HEK293 (cell line): ENCODE measurements at regions not wholly inside any gene's neighbourhood (a gene's known extent, or its start where the extent isn't known, plus 50 kb on each side); places are given as distances from the start of the nearest gene placed in this dataset.

Experiments
- MYNN ChIP-seq: fragments of 450-650 bp; formaldehyde crosslinking; IDR thresholded peaks from 2 replicates; pipeline ENCODE4 v1.5.1; 2016; ENCODE audit warnings: missing biosample characterization, missing genetic modification characterization, borderline replicate concordance
- YY1 ChIP-seq: fragments of 450-650 bp; formaldehyde crosslinking; IDR thresholded peaks from 2 replicates; pipeline ENCODE4 v1.5.1; 2018; ENCODE audit warnings: missing biosample characterization, missing genetic modification characterization
- ZNF174 ChIP-seq: fragments of 450-650 bp; formaldehyde crosslinking; IDR thresholded peaks from 2 replicates; pipeline ENCODE4 v1.5.0; 2017; ENCODE audit warnings: missing biosample characterization, mild to moderate bottlenecking, missing genetic modification characterization
- ZNF324 ChIP-seq: fragments of 450-650 bp; formaldehyde crosslinking; IDR thresholded peaks from 2 replicates; pipeline ENCODE4 v1.5.1; 2016; ENCODE audit warnings: missing biosample characterization, missing genetic modification characterization
- ZNF366 ChIP-seq: fragments of 450-650 bp; formaldehyde crosslinking; conservative IDR thresholded peaks from 2 replicates; pipeline ENCODE4 v1.5.1; 2016; ENCODE audit warnings: missing biosample characterization, missing genetic modification characterization
- TF ChIP-seq, protein P1 (sequence below): fragments of 450-650 bp; formaldehyde crosslinking; IDR thresholded peaks from 2 replicates; pipeline ENCODE4 v1.5.1; 2016; ENCODE audit warnings: missing biosample characterization, missing genetic modification characterization, borderline replicate concordance
- TF ChIP-seq, protein P2 (sequence below): fragments of 450-650 bp; formaldehyde crosslinking; IDR thresholded peaks from 2 replicates; pipeline ENCODE4 v1.5.1; 2016; ENCODE audit warnings: missing biosample characterization, missing genetic modification characterization
- TF ChIP-seq, protein P3 (sequence below): fragments of 450-650 bp; formaldehyde crosslinking; IDR thresholded peaks from 2 replicates; pipeline ENCODE4 v1.5.1; 2017; ENCODE audit warnings: missing biosample characterization, missing genetic modification characterization
- TF ChIP-seq, protein P4 (sequence below): fragments of 450-650 bp; formaldehyde crosslinking; IDR thresholded peaks from 2 replicates; pipeline ENCODE4 v1.5.1; 2016; ENCODE audit warnings: missing biosample characterization, missing genetic modification characterization
- TF ChIP-seq, protein P5 (sequence below): IDR thresholded peaks from 2 replicates; pipeline ENCODE4 v1.6.1; 2011; ENCODE audit warnings: mild to moderate bottlenecking, low read depth, low read length, borderline replicate concordance

DNA sequence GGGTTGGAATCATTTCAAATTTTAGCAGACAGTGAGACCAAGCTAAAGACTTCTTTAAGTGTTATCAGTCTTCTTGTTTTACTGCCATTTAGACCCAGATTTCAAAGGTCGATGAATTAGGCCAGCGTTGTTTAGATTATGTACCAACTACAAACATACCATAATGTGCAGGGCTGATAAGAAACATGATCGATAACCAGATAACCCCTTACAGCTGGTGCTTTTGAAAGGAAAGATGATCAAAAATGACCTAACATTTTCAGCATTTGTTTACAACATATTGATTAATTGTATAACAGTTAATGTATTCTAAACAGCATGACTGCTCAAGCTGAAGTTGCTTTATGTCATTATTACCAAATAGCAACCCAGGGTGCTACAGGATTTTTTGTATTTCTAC, 400.4 kb upstream of the FAM241A start:
- TF ChIP-seq MYNN (tag by site-specific recombination): no peak
- TF ChIP-seq, protein P1, sequence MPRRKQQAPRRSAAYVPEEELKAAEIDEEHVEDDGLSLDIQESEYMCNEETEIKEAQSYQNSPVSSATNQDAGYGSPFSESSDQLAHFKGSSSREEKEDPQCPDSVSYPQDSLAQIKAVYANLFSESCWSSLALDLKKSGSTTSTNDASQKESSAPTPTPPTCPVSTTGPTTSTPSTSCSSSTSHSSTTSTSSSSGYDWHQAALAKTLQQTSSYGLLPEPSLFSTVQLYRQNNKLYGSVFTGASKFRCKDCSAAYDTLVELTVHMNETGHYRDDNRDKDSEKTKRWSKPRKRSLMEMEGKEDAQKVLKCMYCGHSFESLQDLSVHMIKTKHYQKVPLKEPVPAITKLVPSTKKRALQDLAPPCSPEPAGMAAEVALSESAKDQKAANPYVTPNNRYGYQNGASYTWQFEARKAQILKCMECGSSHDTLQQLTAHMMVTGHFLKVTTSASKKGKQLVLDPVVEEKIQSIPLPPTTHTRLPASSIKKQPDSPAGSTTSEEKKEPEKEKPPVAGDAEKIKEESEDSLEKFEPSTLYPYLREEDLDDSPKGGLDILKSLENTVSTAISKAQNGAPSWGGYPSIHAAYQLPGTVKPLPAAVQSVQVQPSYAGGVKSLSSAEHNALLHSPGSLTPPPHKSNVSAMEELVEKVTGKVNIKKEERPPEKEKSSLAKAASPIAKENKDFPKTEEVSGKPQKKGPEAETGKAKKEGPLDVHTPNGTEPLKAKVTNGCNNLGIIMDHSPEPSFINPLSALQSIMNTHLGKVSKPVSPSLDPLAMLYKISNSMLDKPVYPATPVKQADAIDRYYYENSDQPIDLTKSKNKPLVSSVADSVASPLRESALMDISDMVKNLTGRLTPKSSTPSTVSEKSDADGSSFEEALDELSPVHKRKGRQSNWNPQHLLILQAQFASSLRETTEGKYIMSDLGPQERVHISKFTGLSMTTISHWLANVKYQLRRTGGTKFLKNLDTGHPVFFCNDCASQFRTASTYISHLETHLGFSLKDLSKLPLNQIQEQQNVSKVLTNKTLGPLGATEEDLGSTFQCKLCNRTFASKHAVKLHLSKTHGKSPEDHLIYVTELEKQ (tag by site-specific recombination): no peak
- TF ChIP-seq, protein P2, sequence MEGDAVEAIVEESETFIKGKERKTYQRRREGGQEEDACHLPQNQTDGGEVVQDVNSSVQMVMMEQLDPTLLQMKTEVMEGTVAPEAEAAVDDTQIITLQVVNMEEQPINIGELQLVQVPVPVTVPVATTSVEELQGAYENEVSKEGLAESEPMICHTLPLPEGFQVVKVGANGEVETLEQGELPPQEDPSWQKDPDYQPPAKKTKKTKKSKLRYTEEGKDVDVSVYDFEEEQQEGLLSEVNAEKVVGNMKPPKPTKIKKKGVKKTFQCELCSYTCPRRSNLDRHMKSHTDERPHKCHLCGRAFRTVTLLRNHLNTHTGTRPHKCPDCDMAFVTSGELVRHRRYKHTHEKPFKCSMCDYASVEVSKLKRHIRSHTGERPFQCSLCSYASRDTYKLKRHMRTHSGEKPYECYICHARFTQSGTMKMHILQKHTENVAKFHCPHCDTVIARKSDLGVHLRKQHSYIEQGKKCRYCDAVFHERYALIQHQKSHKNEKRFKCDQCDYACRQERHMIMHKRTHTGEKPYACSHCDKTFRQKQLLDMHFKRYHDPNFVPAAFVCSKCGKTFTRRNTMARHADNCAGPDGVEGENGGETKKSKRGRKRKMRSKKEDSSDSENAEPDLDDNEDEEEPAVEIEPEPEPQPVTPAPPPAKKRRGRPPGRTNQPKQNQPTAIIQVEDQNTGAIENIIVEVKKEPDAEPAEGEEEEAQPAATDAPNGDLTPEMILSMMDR: no peak
- no peak for TF ChIP-seq YY1 (tag by site-specific recombination)
- no peak for TF ChIP-seq ZNF366 (tag by site-specific recombination)
- TF ChIP-seq, protein P3, sequence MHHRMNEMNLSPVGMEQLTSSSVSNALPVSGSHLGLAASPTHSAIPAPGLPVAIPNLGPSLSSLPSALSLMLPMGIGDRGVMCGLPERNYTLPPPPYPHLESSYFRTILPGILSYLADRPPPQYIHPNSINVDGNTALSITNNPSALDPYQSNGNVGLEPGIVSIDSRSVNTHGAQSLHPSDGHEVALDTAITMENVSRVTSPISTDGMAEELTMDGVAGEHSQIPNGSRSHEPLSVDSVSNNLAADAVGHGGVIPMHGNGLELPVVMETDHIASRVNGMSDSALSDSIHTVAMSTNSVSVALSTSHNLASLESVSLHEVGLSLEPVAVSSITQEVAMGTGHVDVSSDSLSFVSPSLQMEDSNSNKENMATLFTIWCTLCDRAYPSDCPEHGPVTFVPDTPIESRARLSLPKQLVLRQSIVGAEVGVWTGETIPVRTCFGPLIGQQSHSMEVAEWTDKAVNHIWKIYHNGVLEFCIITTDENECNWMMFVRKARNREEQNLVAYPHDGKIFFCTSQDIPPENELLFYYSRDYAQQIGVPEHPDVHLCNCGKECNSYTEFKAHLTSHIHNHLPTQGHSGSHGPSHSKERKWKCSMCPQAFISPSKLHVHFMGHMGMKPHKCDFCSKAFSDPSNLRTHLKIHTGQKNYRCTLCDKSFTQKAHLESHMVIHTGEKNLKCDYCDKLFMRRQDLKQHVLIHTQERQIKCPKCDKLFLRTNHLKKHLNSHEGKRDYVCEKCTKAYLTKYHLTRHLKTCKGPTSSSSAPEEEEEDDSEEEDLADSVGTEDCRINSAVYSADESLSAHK (tag by site-specific recombination): no peak
- no peak for TF ChIP-seq ZNF174 (tag by site-specific recombination)
- TF ChIP-seq, protein P4, sequence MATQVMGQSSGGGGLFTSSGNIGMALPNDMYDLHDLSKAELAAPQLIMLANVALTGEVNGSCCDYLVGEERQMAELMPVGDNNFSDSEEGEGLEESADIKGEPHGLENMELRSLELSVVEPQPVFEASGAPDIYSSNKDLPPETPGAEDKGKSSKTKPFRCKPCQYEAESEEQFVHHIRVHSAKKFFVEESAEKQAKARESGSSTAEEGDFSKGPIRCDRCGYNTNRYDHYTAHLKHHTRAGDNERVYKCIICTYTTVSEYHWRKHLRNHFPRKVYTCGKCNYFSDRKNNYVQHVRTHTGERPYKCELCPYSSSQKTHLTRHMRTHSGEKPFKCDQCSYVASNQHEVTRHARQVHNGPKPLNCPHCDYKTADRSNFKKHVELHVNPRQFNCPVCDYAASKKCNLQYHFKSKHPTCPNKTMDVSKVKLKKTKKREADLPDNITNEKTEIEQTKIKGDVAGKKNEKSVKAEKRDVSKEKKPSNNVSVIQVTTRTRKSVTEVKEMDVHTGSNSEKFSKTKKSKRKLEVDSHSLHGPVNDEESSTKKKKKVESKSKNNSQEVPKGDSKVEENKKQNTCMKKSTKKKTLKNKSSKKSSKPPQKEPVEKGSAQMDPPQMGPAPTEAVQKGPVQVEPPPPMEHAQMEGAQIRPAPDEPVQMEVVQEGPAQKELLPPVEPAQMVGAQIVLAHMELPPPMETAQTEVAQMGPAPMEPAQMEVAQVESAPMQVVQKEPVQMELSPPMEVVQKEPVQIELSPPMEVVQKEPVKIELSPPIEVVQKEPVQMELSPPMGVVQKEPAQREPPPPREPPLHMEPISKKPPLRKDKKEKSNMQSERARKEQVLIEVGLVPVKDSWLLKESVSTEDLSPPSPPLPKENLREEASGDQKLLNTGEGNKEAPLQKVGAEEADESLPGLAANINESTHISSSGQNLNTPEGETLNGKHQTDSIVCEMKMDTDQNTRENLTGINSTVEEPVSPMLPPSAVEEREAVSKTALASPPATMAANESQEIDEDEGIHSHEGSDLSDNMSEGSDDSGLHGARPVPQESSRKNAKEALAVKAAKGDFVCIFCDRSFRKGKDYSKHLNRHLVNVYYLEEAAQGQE (tag by site-specific recombination): no peak
- no peak for TF ChIP-seq ZNF324 (tag by site-specific recombination)
- TF ChIP-seq, protein P5, sequence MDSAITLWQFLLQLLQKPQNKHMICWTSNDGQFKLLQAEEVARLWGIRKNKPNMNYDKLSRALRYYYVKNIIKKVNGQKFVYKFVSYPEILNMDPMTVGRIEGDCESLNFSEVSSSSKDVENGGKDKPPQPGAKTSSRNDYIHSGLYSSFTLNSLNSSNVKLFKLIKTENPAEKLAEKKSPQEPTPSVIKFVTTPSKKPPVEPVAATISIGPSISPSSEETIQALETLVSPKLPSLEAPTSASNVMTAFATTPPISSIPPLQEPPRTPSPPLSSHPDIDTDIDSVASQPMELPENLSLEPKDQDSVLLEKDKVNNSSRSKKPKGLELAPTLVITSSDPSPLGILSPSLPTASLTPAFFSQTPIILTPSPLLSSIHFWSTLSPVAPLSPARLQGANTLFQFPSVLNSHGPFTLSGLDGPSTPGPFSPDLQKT: no peak
